Endothelial cell of hepatic sinusoid (primary cell): ENCODE measurements at regions not wholly inside any gene's neighbourhood (a gene's known extent, or its start where the extent isn't known, plus 50 kb on each side); places are given as distances from the start of the nearest gene placed in this dataset.

Source experiments
- in situ Hi-C: cut with HindIII; loops from 2 replicates; pipeline ENCODE4 v1.10.0; 2017; ENCODE audit warnings: low sequenced_read_pairs

DNA sequence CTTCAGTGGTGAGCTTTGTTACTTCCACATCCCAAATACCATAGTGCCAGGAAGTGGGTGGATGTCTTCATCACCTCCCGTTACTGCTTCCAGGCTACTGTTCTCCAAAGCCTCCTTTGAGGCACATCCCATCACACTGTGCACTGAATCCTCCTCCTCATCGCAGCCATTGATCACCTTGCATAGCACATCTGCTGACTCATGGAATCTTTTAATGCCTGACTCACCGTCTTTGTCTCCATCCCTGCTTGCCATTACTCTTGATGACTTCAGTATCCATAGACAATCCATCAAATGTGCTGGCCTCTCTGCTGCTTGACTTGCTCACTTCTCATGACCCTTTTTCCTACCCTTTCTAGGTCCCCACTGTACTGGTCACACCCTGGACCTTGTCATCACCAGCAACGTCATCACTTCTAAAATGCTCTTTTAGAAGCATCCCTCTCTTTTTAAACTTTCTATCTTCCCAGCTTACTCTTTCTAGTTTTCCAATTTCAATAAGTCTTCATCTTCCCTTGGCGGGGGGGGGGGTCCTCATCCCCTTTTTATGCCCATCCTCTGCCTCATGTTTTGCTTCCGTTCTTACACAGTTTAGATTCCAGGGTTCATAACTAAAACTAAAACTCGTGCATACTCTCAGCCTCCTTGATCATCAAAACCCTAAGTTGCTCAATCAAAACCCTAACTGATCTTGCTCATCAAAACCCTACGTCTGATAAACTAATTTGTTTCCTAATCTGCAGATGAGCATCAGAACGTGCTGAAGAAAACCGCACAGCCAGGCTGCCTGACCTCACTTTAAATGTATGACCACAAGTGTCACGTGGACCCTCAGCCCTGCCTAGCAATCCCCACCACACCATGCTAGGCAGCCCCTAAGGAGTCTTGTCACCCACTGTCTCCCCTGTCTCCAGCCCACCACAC is 289.7 kb upstream of the ZFHX3 start:
- in situ Hi-C loops = no loop called here

- in situ Hi-C loops = loop anchor here (5.0 kb wide), 1 partner anchor 52 kb away; no protein-coding TSS in a partner anchor
Measured at GRCh38 chr16:73329358-73330286, 281.7 kb upstream of the ZFHX3 start.

- in situ Hi-C loops = loop anchor here (5.0 kb wide), 1 partner anchor 50 kb away; no protein-coding TSS in a partner anchor
Measured at GRCh38 chr16:73326770-73327470, 279.0 kb upstream of the ZFHX3 start.

DNA sequence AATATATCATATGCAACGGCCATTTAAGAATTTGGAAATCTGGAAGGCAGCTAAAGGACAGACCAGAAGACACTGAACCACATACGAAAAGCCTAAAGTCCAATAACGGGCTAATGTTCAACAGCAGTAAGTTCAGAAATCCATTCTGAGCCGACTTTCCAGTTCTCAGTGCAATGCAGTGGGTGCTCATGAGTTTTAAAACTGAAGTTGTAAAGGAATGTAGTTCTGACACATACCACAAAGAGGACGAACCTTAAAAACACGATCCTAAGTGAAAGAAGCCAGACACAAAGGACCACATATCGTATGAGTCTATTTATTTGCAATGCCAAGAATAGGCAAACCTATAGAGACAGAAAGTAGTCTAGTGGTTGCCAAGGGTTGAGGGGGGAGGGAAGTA is 278.3 kb upstream of the ZFHX3 start:
- in situ Hi-C loops = loop anchor here (5.0 kb wide), 1 partner anchor 49 kb away; no protein-coding TSS in a partner anchor

- in situ Hi-C loops = no loop called here
Measured at GRCh38 chr16:73323880-73324279, 276.0 kb upstream of the ZFHX3 start.

DNA sequence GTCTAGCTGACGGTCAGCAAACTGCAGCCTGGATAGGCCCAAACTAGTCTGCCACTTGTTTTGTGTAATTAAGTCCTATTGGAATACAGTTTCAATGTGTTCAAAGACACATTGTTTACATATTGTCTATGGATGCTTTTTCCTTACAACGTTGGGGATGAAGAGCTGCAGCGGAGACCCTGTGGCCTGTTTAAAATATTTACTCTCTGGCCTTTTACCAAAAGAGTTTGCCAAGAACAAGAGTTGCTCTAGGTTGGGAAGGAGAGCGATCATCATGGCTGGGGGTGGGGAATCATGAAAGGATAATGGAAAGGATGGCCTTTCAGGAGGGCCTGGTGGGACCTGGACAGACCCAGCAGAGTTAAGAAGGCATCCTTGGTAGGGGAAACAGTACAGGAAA is 274.9 kb upstream of the ZFHX3 start:
- in situ Hi-C loops = no loop called here

GRCh38 chr16:73321853-73322252 is 273.9 kb upstream of the ZFHX3 start:
- in situ Hi-C loops = no loop called here

DNA sequence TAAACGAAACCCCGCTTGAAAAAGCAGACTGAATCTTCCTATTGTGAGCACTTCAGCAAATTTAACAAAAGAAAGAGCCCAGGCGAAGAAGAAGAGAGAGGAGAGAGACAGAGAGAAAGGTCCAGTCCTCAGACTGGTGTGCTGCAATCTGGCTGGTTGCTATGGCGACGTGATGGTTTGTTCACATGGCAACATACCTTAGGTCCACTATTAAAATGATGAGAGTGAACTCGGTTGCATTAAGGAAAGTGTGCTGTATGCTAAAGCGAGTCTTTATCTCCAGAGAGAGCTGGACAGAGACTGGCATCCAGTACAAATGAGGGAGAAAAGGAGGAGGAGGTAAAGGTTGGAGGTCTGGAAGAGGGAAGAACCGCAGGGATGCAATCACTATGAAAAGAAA is 271.8 kb upstream of the ZFHX3 start:
- in situ Hi-C loops = no loop called here

GRCh38 chr16:73319261-73319660 is 271.3 kb upstream of the ZFHX3 start:
- in situ Hi-C loops = no loop called here

GRCh38 chr16:73317321-73317857 is 269.5 kb upstream of the ZFHX3 start:
- in situ Hi-C loops = no loop called here

GRCh38 chr16:73315645-73316044 is 267.7 kb upstream of the ZFHX3 start:
- in situ Hi-C loops = no loop called here

DNA sequence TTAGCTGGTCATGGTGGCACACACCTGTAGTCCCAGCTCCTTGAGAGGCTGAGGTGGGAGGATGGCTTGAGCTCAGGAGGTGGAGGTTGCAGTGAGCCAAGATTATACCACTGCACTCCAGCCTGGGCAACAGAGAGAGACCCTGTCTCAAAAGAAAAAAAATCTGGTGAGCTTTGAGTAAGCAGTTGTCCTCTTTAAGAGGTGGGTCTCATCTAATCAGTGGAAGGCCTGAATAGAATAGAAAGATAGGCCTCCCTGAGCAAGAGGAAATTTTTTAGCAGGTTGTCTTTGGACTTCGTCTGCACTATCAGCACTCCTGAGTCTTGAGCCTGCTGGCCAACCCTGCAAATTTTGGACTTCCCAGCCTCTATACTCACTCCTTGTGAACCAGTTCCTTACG is 266.0 kb upstream of the ZFHX3 start:
- in situ Hi-C loops = no loop called here

DNA sequence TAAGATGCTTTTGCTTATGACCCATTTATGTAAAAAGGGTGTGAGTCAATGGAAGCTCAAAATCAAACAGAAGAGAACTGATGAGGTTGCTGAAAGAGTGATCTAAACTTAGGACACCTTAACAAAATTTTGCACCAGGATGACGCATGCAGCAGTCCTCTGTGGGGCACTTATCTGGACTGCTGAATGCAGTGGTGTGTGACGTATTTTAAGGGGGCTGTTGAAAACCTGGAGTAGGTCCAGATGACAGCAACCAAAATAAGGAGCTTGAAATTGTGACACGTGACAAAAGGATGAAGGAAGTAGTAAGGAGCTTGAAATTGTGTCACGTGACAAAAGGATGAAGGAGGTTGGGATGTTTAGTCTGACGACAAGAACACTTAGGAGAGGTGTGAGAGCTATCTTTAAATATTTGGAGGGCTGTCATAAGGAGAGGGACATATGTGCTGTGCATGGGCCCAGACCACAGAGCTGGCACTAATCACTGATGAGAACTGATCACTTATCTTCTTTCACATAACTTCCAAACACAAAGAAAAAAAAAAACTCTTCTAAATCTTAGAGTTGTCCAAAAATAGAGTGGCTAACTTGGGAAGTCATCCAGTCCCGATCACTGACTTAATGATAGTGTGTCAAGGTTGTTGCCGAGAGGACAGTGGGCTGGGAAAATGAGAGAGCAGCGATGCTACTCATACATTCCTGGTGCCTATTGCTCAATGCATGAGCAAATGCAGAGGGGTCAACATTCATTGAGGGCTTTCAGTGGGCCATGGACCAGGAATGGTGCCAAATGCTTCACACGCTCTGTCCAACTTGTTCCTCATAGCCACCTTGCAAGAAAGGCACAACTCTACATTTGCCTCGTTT is 264.2 kb upstream of the ZFHX3 start:
- in situ Hi-C loops = no loop called here

DNA sequence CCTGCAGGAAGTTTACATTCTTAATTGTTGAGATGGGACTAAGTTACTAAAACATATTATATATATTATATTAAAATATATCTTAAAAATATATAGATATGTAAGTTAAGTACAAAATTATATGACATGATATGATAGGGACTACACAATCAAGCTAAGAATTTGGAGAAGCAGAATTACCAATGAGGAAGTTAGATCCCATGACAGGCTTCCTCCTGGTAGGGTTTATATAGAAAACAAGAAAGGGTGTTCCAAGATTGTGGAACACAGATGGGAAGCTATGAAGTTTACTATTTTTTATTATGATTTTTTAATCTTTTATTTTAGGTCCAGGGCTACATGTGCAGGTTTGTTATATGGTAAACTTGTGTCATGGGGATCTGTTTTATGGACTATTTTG is 260.8 kb upstream of the ZFHX3 start:
- in situ Hi-C loops = no loop called here

- in situ Hi-C loops = no loop called here
Measured at GRCh38 chr16:73306901-73307413, 259.0 kb upstream of the ZFHX3 start.

DNA sequence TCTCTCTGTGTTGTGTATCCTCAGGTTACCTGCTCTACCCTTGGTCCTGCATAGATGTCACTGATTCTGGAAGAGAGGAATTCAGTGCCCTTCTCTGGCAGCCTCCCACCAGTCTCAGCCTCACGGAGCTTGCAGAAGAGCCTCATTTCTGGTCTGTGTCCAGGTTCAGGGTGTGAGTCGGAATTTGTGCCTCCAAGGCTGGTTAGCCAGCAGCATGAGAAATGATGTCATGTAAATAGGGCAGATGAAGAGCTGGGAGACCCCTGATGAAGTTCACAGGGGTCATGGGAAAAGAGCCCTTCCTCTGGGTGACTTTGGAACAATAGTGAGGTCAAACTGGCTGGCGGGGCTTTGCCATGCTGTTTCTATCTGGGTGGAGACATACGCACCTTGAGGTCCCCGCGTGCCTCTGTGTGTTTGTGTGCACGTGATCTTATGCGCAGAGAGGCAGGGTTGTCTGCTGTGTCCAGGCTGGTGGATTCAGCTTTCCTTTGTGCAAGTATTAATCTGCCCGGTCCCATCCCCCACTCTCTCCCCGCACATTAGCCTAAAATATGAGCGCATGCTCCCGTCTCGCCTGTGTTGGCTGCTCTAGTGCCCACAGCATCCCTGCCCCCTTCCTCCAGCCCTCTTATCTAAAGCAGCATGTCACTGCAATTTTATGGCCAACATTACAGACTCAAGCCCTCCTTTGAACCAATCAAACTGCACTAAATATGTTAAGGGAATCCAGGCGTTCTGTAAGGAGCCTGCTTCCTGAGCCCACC is 256.3 kb upstream of the ZFHX3 start:
- in situ Hi-C loops = no loop called here

GRCh38 chr16:73302942-73303341 is 255.0 kb upstream of the ZFHX3 start:
- in situ Hi-C loops = no loop called here

- in situ Hi-C loops = no loop called here
Measured at GRCh38 chr16:73301984-73302383, 254.1 kb upstream of the ZFHX3 start.

DNA sequence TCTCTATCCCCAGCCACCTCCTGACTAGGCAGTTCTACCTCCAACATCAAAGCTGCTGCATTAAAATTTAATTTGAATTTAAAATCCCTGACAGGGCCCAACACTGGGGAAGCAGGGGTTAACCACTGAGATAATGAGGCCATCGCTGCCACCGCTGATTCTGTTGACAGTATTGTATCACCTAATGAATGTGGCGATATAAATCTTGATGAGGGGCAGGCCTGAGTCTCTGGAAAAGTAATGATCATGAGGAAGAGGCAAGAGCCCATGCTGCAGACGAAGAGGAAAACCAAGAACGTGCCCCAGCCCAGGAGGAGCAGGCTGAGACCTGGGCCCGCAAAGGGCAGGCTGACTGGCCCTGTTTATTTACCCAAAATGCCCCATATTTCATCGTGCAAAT is 251.4 kb upstream of the ZFHX3 start:
- in situ Hi-C loops = no loop called here
